Activated CD4-positive, alpha-beta memory T cell treated with anti-CD3 and anti-CD28 coated beads for 36 hours (primary cell): ENCODE measurements at regions not wholly inside any gene's neighbourhood (a gene's known extent, or its start where the extent isn't known, plus 50 kb on each side); places are given as distances from the start of the nearest gene placed in this dataset.

ENCODE experiments used
- CTCF ChIA-PET: fragments of 350-600 bp; sonication (Branson Sonifier 250); formaldehyde crosslinking; loops from one replicate; lab custom pipeline; 2021; ENCODE audit warnings: antibody characterized with exemption, inconsistent platforms; lab: Charles Lee
- POLR2A ChIA-PET: fragments of 350-600 bp; sonication (Branson Sonifier 250); formaldehyde crosslinking; loops from one replicate; lab custom pipeline; 2021; ENCODE audit warnings: antibody characterized with exemption; lab: Charles Lee
- DNase-seq: peaks from one replicate; pipeline ENCODE4 v3.0.0-alpha.2; 2020
- H3K27ac Mint-ChIP-seq: one replicate; pipeline ENCODE4 v1.8.0; 2021; ENCODE audit warnings: mixed read lengths
- H3K27me3 Mint-ChIP-seq: one replicate; pipeline ENCODE4 v1.8.0; 2021; ENCODE audit warnings: mixed read lengths
- H3K36me3 Mint-ChIP-seq: one replicate; pipeline ENCODE4 v1.8.0; 2021; ENCODE audit warnings: mixed read lengths
- H3K4me1 Mint-ChIP-seq: one replicate; pipeline ENCODE4 v1.8.0; 2021; ENCODE audit warnings: low read depth, mixed read lengths
- H3K4me3 Mint-ChIP-seq: one replicate; pipeline ENCODE4 v1.8.0; 2021; ENCODE audit warnings: mild to moderate bottlenecking, mixed read lengths
- H3K9me3 Mint-ChIP-seq: one replicate; pipeline ENCODE4 v1.8.0; 2021; ENCODE audit warnings: mixed read lengths
- intact Hi-C: fragments of 100-400 bp; cut with micrococcal nuclease; formaldehyde crosslinking; loops from one replicate; pipeline ENCODE4 v1.15.1; 2023

DNA sequence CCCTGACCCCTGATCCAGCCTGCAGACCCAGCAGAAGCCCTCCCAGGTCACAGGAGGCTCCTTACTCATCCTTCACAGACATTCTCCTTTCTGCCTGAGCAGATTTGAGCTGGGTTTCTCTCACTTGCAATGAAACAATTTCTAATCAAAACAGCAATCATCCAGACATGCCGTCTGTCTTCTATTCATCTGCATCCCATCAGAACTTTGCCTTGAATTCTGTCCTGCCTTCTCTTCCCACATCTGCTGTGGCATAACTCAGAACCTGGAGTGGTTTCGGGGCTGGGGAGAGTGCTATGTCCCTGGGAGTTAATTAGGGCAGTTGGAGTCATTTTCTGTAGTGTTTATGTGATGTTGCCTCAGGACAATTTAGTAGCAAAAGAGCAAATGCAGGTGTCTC lies 278.6 kb downstream of the CBLN1 start:
- no peak for DNase-seq
- ChIA-PET POLR2A (no interaction called here), CTCF (no interaction called here)
- no peaks in the 10 kb centered on the region for H3K27me3 Mint-ChIP-seq
- intact Hi-C loops, result no loop called here
- no peak overlapping the region for H3K4me3 Mint-ChIP-seq
- H3K27ac Mint-ChIP-seq, result no peak overlapping the region
- peaks cover 4% of the 10 kb centered on the region for H3K9me3 Mint-ChIP-seq
- H3K4me1 Mint-ChIP-seq, result no peaks in the 10 kb centered on the region
- no peaks in the 10 kb centered on the region for H3K36me3 Mint-ChIP-seq

DNA sequence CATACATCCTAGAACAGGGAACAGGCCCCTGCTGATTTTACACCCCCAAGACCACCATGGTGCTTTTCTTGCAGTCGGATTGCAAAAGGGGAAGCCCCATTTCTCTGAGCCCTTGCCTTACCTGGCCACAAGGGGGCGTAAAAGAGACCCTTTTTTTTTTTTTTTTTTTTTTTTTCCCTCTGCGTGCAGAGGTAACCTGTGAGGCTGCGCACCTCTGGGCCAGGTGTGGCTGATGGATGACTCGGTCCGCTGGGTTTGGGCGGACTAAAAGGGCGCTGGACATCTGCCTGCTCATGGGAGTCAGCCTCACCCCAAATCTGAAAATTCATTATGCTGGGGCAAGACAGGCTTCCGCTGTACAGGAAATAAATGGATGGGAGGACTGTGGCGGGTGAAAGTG lies 281.0 kb downstream of the CBLN1 start:
- ChIA-PET POLR2A (no interaction called here), CTCF (no interaction called here)
- intact Hi-C loops, result no loop called here
- H3K4me3 Mint-ChIP-seq, result no peak overlapping the region
- no peak for DNase-seq
- no peaks in the 10 kb centered on the region for H3K9me3 Mint-ChIP-seq
- H3K27me3 Mint-ChIP-seq, result no peaks in the 10 kb centered on the region
- no peak overlapping the region for H3K27ac Mint-ChIP-seq
- no peaks in the 10 kb centered on the region for H3K4me1 Mint-ChIP-seq
- no peaks in the 10 kb centered on the region for H3K36me3 Mint-ChIP-seq

DNA sequence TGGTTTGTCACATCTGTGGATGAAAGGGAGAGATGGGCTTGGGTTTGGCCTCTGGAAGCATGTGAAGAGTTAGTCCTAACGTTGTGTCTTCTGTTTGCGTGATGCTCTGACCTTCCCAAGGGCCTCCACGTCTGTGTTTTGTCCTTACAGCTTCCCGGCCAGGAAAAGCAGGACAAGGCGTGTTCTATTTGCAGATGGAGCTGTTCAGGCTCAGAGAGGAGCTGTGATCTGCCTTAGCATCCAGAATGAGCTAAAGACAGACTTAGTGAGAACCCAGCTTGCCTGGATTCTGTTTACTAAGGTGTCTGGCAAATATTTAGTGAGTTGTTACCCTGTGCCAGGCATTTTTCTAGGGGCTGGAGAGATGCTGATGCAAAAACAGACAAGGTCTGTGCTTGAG lies 282.1 kb downstream of the CBLN1 start:
- H3K4me1 Mint-ChIP-seq, result no peaks in the 10 kb centered on the region
- H3K9me3 Mint-ChIP-seq, result no peaks in the 10 kb centered on the region
- intact Hi-C loops, result no loop called here
- no peaks in the 10 kb centered on the region for H3K27me3 Mint-ChIP-seq
- no peak overlapping the region for H3K27ac Mint-ChIP-seq
- POLR2A ChIA-PET, result no interaction called here
- DNase-seq, result no peak
- CTCF ChIA-PET, result no interaction called here
- no peaks in the 10 kb centered on the region for H3K36me3 Mint-ChIP-seq
- no peak overlapping the region for H3K4me3 Mint-ChIP-seq

DNA sequence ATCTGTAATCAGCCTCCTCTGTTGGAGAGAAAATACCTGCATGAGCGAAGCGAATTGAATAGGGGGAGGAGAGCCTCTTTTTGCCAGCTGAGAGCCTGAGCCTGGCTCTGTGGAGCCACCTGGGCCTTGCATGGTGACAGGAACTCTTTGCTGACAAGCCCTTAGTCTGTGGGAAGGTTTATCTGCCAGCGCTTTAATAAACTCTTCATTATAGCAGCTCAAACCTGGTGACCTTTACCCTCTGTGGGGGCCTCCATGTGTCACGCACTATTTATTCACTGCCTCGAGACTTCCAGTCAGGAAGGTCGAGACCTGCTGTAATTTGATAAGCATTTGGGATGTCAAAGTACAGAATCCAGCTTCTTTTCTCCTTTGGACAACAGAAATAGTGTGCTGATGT lies 282.6 kb downstream of the CBLN1 start:
- intact Hi-C loops, result no loop called here
- H3K4me3 Mint-ChIP-seq, result no peak overlapping the region
- POLR2A ChIA-PET, result no interaction called here

DNA sequence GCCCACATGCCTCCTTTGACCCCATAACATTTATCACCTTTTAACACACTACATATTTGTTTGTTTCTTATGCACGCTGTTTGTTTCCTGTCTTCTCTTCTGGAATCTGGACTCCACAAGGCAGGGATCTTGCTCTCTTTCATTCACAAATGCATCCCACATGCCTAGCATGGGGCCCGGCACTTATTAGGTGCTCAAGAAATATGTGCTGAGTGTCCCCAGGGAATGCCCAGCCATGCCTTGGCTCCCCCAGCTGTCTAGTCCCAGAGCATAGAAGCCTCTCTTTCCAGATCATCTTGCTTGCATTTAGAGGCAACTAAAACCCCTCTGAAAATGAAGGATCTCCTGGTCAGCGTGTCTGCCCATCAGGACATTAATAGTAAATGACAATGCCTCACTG lies 283.7 kb downstream of the CBLN1 start:
- no peak for DNase-seq
- Mint-ChIP-seq H3K27ac (no peak overlapping the region), H3K4me3 (no peak overlapping the region), H3K27me3 (no peaks in the 10 kb centered on the region), H3K36me3 (no peaks in the 10 kb centered on the region), H3K9me3 (peaks cover 2% of the 10 kb centered on the region), H3K4me1 (no peaks in the 10 kb centered on the region)
- POLR2A ChIA-PET, result no interaction called here
- intact Hi-C loops, result no loop called here
- CTCF ChIA-PET, result no interaction called here

More for the DNA sequence above, 282.6 kb downstream of the CBLN1 start:
- no peaks in the 10 kb centered on the region for H3K27me3 Mint-ChIP-seq
- no peaks in the 10 kb centered on the region for H3K4me1 Mint-ChIP-seq
- no peaks in the 10 kb centered on the region for H3K36me3 Mint-ChIP-seq
- CTCF ChIA-PET, result no interaction called here
- H3K27ac Mint-ChIP-seq, result no peak overlapping the region
- DNase-seq, result no peak
- no peaks in the 10 kb centered on the region for H3K9me3 Mint-ChIP-seq

DNA sequence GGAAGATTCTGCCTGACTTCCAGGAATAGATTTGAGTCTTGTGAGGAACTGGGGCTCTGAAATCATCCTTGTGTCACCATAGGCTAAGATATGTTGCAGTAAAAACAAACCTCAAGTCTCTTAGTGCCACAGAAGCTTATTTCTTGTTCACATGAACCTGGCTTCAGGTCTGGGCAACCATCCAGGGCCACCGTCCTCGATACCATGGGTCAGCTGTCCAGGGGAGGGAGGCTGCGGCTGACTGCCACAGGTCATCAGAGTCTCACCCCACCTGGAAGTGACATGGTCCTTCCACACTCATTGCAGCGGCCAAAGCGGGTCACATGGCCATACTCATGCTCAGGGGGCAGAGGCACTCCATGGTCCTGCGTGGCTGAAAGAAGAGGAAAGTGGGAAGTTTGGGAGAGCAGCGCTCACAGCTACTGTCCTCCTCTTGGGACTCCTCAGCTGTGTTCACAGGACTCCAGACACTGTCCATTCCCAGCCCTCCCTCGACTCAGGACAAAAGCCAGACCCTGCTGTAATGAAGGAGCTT lies 284.5 kb downstream of the CBLN1 start:
- no peaks in the 10 kb centered on the region for H3K36me3 Mint-ChIP-seq
- H3K27ac Mint-ChIP-seq, result no peak overlapping the region
- ChIA-PET CTCF (no interaction called here), POLR2A (no interaction called here)
- intact Hi-C loops, result no loop called here
- H3K4me1 Mint-ChIP-seq, result no peaks in the 10 kb centered on the region
- H3K9me3 Mint-ChIP-seq, result peaks cover 2% of the 10 kb centered on the region
- DNase-seq, result no peak
- H3K27me3 Mint-ChIP-seq, result no peaks in the 10 kb centered on the region
- H3K4me3 Mint-ChIP-seq, result no peak overlapping the region

- ChIA-PET POLR2A (no interaction called here), CTCF (no interaction called here)
- Mint-ChIP-seq H3K4me1 (no peaks in the 10 kb centered on the region), H3K36me3 (no peaks in the 10 kb centered on the region), H3K9me3 (peaks cover 6% of the 10 kb centered on the region), H3K27me3 (peaks cover 1% of the 10 kb centered on the region), H3K27ac (no peak overlapping the region), H3K4me3 (no peak overlapping the region)
- no peak for DNase-seq
- intact Hi-C loops, result no loop called here
These were observed 303.1 kb downstream of the CBLN1 start for GRCh38 chr16:48978501-48978900.

GRCh38 chr16:48972236-48972635 lies 309.4 kb downstream of the CBLN1 start:
- Mint-ChIP-seq H3K36me3 (no peaks in the 10 kb centered on the region), H3K4me1 (no peaks in the 10 kb centered on the region), H3K27ac (no peak overlapping the region), H3K9me3 (no peaks in the 10 kb centered on the region), H3K4me3 (no peak overlapping the region), H3K27me3 (no peaks in the 10 kb centered on the region)
- intact Hi-C loops, result no loop called here
- DNase-seq, result no peak
- POLR2A ChIA-PET, result no interaction called here
- CTCF ChIA-PET, result no interaction called here

DNA sequence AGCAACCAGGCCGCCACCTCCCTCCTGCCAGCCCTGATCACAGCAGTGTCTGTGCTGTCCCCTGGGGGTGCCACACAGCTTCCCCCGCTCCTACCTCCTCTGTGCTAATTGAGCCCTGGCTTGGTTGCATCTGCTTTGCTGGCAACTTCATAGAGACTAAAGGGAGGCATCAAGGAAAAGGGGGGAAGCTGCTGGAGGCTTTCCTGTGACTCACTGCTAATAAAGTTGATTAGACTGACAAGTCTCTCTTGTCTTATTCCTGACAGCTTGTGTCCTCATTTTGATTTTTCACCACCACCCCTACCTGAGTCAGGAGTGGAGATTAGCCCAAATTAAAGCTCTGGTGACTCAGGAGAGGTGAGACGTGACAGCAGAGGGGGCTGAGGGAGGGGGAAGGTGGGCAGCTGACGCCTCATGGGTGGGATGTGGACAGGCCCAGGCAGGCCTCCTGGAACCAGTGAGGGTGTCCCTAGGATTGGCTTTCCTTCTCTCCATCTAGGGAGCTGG lies 310.0 kb downstream of the CBLN1 start:
- Mint-ChIP-seq H3K27me3 (no peaks in the 10 kb centered on the region), H3K4me1 (no peaks in the 10 kb centered on the region), H3K9me3 (no peaks in the 10 kb centered on the region), H3K27ac (no peak overlapping the region), H3K4me3 (no peak overlapping the region), H3K36me3 (no peaks in the 10 kb centered on the region)
- DNase-seq, result no peak
- POLR2A ChIA-PET, result no interaction called here
- intact Hi-C loops, result no loop called here
- CTCF ChIA-PET, result no interaction called here

DNA sequence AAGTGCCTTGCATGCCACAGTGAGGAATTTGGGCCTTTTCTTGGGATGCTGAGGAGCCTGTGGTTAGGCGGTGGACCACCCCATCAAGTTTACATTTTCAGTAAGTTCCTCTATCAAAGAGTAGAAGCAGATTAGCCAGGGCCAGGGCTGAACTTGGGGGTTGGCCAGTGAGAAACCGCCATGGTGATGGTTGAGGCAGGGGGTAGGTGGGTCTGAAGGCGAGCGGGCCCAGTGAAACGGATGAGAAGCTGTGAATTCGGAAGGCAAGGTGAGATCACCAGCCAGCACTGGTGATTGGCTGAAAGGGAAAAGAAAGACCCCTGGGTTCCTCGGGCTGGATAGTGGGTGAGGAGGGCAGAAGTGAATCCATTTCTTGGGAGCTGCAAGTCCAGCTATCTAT lies 311.4 kb downstream of the CBLN1 start:
- POLR2A ChIA-PET, result no interaction called here
- no peak overlapping the region for H3K27ac Mint-ChIP-seq
- H3K9me3 Mint-ChIP-seq, result no peaks in the 10 kb centered on the region
- CTCF ChIA-PET, result no interaction called here
- H3K27me3 Mint-ChIP-seq, result no peaks in the 10 kb centered on the region
- intact Hi-C loops, result no loop called here
- no peak overlapping the region for H3K4me3 Mint-ChIP-seq
- H3K36me3 Mint-ChIP-seq, result no peaks in the 10 kb centered on the region
- no peaks in the 10 kb centered on the region for H3K4me1 Mint-ChIP-seq
- no peak for DNase-seq

GRCh38 chr16:48969611-48970010 lies 312.0 kb downstream of the CBLN1 start:
- POLR2A ChIA-PET, result no interaction called here
- no peaks in the 10 kb centered on the region for H3K27me3 Mint-ChIP-seq
- no peaks in the 10 kb centered on the region for H3K9me3 Mint-ChIP-seq
- CTCF ChIA-PET, result no interaction called here
- H3K27ac Mint-ChIP-seq, result no peak overlapping the region
- intact Hi-C loops, result no loop called here
- DNase-seq, result no peak
- no peak overlapping the region for H3K4me3 Mint-ChIP-seq
- H3K4me1 Mint-ChIP-seq, result no peaks in the 10 kb centered on the region
- H3K36me3 Mint-ChIP-seq, result no peaks in the 10 kb centered on the region

DNA sequence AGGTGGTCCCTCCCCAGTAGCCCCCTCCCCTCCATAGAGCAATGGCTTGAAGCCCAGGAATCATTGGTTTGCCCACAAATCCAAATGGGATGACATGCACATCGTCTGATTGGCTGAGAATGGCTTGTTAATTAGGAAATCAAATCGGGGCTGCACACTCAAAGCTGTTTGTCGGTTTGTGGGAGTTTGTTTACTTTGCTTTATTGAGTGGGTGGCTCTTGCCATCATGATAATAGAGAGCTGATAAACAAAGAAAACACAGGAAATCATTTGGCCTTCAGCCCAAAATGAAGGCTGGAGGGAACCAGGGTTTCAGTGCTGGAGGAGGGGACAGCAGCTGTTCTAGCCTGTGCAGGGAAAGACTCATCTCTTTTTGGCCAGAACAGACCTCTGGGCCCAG lies 316.3 kb downstream of the CBLN1 start:
- no peak overlapping the region for H3K4me3 Mint-ChIP-seq
- no peak for DNase-seq
- CTCF ChIA-PET, result no interaction called here
- H3K27me3 Mint-ChIP-seq, result no peaks in the 10 kb centered on the region
- intact Hi-C loops, result no loop called here
- no peaks in the 10 kb centered on the region for H3K4me1 Mint-ChIP-seq
- peaks cover 2% of the 10 kb centered on the region for H3K9me3 Mint-ChIP-seq
- POLR2A ChIA-PET, result no interaction called here
- H3K36me3 Mint-ChIP-seq, result no peaks in the 10 kb centered on the region
- no peak overlapping the region for H3K27ac Mint-ChIP-seq

- no peak overlapping the region for H3K27ac Mint-ChIP-seq
- no peaks in the 10 kb centered on the region for H3K36me3 Mint-ChIP-seq
- intact Hi-C loops, result no loop called here
- DNase-seq, result no peak
- peaks cover 2% of the 10 kb centered on the region for H3K9me3 Mint-ChIP-seq
- ChIA-PET POLR2A (no interaction called here), CTCF (no interaction called here)
- H3K4me3 Mint-ChIP-seq, result no peak overlapping the region
- no peaks in the 10 kb centered on the region for H3K27me3 Mint-ChIP-seq
- no peaks in the 10 kb centered on the region for H3K4me1 Mint-ChIP-seq
These were observed 317.6 kb downstream of the CBLN1 start for GRCh38 chr16:48963901-48964615.
